ENCODE measurements at regions not wholly inside any gene's neighbourhood (a gene's known extent, or its start where the extent isn't known, plus 50 kb on each side); places are given as distances from the start of the nearest gene placed in this dataset.

DNA sequence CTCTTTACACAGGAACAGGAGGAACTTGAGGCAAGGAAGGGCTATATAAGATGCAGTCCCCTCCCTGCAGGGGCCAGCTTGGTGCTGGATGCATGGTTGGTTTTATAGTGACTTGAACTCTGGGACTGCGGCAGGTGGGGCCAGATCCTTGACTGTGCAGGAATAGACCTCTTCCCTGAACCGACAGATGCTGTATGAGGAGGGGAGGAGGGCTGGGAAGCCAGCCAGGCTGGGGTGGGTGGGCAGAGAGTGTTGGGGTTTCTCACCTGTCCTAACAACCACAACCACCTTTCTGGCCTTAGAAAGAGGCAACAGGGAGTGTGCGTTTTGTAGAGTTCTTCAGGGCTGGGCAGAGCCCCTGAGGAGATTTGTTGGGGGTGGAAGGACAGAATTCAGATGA is 798.1 kb downstream of the KCNJ18 start:
- no peak overlapping the region for H3K27ac Mint-ChIP-seq
- peaks cover 73% of the 10 kb centered on the region for H3K36me3 Mint-ChIP-seq
- no peaks in the 10 kb centered on the region for H3K4me1 Mint-ChIP-seq
- ChIA-PET POLR2A (no interaction called here), CTCF (no interaction called here)
- TF ChIP-seq ZNF532 (CRISPR knock-in tag; IDR thresholded peaks at IDR 0.05; ENCODE audit: borderline replicate concordance) = no peak
- no peak for TF ChIP-seq FOXJ3 (CRISPR knock-in tag; IDR thresholded peaks at IDR 0.05; ENCODE audit: borderline replicate concordance)
- TF ChIP-seq, protein P1, sequence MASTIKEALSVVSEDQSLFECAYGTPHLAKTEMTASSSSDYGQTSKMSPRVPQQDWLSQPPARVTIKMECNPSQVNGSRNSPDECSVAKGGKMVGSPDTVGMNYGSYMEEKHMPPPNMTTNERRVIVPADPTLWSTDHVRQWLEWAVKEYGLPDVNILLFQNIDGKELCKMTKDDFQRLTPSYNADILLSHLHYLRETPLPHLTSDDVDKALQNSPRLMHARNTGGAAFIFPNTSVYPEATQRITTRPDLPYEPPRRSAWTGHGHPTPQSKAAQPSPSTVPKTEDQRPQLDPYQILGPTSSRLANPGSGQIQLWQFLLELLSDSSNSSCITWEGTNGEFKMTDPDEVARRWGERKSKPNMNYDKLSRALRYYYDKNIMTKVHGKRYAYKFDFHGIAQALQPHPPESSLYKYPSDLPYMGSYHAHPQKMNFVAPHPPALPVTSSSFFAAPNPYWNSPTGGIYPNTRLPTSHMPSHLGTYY (CRISPR knock-in tag; IDR thresholded peaks at IDR 0.05) = no peak
- TF ChIP-seq NR2C2 (CRISPR knock-in tag; IDR thresholded peaks at IDR 0.05) = no peak
- TF ChIP-seq MLX (CRISPR knock-in tag; IDR thresholded peaks at IDR 0.05) = no peak
- TF ChIP-seq, protein P2, sequence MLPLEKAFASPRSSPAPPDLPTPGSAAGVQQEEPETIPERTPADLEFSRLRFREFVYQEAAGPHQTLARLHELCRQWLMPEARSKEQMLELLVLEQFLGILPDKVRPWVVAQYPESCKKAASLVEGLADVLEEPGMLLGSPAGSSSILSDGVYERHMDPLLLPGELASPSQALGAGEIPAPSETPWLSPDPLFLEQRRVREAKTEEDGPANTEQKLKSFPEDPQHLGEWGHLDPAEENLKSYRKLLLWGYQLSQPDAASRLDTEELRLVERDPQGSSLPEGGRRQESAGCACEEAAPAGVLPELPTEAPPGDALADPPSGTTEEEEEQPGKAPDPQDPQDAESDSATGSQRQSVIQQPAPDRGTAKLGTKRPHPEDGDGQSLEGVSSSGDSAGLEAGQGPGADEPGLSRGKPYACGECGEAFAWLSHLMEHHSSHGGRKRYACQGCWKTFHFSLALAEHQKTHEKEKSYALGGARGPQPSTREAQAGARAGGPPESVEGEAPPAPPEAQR (CRISPR knock-in tag; IDR thresholded peaks at IDR 0.05) = no peak
- TF ChIP-seq ZNF416 (CRISPR knock-in tag; IDR thresholded peaks at IDR 0.05) = no peak
- TF ChIP-seq, protein P3, sequence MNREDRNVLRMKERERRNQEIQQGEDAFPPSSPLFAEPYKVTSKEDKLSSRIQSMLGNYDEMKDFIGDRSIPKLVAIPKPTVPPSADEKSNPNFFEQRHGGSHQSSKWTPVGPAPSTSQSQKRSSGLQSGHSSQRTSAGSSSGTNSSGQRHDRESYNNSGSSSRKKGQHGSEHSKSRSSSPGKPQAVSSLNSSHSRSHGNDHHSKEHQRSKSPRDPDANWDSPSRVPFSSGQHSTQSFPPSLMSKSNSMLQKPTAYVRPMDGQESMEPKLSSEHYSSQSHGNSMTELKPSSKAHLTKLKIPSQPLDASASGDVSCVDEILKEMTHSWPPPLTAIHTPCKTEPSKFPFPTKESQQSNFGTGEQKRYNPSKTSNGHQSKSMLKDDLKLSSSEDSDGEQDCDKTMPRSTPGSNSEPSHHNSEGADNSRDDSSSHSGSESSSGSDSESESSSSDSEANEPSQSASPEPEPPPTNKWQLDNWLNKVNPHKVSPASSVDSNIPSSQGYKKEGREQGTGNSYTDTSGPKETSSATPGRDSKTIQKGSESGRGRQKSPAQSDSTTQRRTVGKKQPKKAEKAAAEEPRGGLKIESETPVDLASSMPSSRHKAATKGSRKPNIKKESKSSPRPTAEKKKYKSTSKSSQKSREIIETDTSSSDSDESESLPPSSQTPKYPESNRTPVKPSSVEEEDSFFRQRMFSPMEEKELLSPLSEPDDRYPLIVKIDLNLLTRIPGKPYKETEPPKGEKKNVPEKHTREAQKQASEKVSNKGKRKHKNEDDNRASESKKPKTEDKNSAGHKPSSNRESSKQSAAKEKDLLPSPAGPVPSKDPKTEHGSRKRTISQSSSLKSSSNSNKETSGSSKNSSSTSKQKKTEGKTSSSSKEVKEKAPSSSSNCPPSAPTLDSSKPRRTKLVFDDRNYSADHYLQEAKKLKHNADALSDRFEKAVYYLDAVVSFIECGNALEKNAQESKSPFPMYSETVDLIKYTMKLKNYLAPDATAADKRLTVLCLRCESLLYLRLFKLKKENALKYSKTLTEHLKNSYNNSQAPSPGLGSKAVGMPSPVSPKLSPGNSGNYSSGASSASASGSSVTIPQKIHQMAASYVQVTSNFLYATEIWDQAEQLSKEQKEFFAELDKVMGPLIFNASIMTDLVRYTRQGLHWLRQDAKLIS (CRISPR knock-in tag; IDR thresholded peaks at IDR 0.05; ENCODE audit: borderline replicate concordance) = no peak
- no peak for TF ChIP-seq USF1 (CRISPR knock-in tag; IDR thresholded peaks at IDR 0.05)
- TF ChIP-seq, protein P4, sequence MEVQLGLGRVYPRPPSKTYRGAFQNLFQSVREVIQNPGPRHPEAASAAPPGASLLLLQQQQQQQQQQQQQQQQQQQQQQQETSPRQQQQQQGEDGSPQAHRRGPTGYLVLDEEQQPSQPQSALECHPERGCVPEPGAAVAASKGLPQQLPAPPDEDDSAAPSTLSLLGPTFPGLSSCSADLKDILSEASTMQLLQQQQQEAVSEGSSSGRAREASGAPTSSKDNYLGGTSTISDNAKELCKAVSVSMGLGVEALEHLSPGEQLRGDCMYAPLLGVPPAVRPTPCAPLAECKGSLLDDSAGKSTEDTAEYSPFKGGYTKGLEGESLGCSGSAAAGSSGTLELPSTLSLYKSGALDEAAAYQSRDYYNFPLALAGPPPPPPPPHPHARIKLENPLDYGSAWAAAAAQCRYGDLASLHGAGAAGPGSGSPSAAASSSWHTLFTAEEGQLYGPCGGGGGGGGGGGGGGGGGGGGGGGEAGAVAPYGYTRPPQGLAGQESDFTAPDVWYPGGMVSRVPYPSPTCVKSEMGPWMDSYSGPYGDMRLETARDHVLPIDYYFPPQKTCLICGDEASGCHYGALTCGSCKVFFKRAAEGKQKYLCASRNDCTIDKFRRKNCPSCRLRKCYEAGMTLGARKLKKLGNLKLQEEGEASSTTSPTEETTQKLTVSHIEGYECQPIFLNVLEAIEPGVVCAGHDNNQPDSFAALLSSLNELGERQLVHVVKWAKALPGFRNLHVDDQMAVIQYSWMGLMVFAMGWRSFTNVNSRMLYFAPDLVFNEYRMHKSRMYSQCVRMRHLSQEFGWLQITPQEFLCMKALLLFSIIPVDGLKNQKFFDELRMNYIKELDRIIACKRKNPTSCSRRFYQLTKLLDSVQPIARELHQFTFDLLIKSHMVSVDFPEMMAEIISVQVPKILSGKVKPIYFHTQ (CRISPR knock-in tag; IDR thresholded peaks at IDR 0.05) = no peak
- TF ChIP-seq TP53 (CRISPR knock-in tag; IDR thresholded peaks at IDR 0.05) = no peak
- TF ChIP-seq FOXP1 (CRISPR knock-in tag; IDR thresholded peaks at IDR 0.05; ENCODE audit: borderline replicate concordance) = no peak
- TF ChIP-seq ARID4B (CRISPR knock-in tag; IDR thresholded peaks at IDR 0.05; ENCODE audit: borderline replicate concordance) = no peak
- TF ChIP-seq, protein P5, sequence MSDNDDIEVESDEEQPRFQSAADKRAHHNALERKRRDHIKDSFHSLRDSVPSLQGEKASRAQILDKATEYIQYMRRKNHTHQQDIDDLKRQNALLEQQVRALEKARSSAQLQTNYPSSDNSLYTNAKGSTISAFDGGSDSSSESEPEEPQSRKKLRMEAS (CRISPR knock-in tag; IDR thresholded peaks at IDR 0.05) = no peak
- no peak for TF ChIP-seq HMGA2 (CRISPR knock-in tag; IDR thresholded peaks at IDR 0.05)
- TF ChIP-seq ATF1 (CRISPR knock-in tag; IDR thresholded peaks at IDR 0.05) = no peak
- TF ChIP-seq CREM (CRISPR knock-in tag; IDR thresholded peaks at IDR 0.05) = no peak
- ATAC-seq (no peak), DNase-seq (ENCODE audit: low spot score) (no peak)
- H3K27me3 Mint-ChIP-seq (ENCODE audit: low read depth) = peaks cover 8% of the 10 kb centered on the region
- peaks cover 77% of the 10 kb centered on the region for H3K9me3 Mint-ChIP-seq
- H3K4me3 Mint-ChIP-seq = no peak overlapping the region

Measured in WTC11 (cell line).